HepG2 (cell line): ENCODE measurements at regions not wholly inside any gene's neighbourhood (a gene's known extent, or its start where the extent isn't known, plus 50 kb on each side); places are given as distances from the start of the nearest gene placed in this dataset.

Source experiments
- ARNT ChIP-seq: fragments of 450-650 bp; IDR thresholded peaks from 2 replicates; pipeline ENCODE4 v1.6.1; 2017
- ARNTL ChIP-seq: sonication (generic); formaldehyde crosslinking; IDR thresholded peaks from 2 replicates; pipeline ENCODE4 v1.4.0; 2020; ENCODE audit warnings: mild to moderate bottlenecking, missing genetic modification reagents
- BRCA1 ChIP-seq: sonication (generic); formaldehyde crosslinking; IDR thresholded peaks from 2 replicates; pipeline ENCODE4 v1.4.0; 2020; ENCODE audit warnings: missing genetic modification reagents
- FOSL2 ChIP-seq: sonication (generic); formaldehyde crosslinking; IDR thresholded peaks from 2 replicates; pipeline ENCODE4 v1.4.0; 2020; ENCODE audit warnings: missing genetic modification reagents
- NFYB ChIP-seq: sonication (generic); formaldehyde crosslinking; IDR thresholded peaks from 2 replicates; pipeline ENCODE4 v1.4.0; 2020; ENCODE audit warnings: missing genetic modification reagents
- PHF21A ChIP-seq: sonication (generic); formaldehyde crosslinking; IDR thresholded peaks from 2 replicates; pipeline ENCODE4 v1.5.0; 2020; ENCODE audit warnings: mild to moderate bottlenecking, missing genetic modification reagents
- SATB2 ChIP-seq: sonication (generic); formaldehyde crosslinking; IDR thresholded peaks from 2 replicates; pipeline ENCODE4 v1.5.0; 2020; ENCODE audit warnings: missing genetic modification reagents
- THAP11 ChIP-seq: IDR thresholded peaks from 2 replicates; pipeline ENCODE4 v1.6.1; 2016; ENCODE audit warnings: missing biosample characterization, missing genetic modification reagents
- YEATS4 ChIP-seq: sonication (generic); formaldehyde crosslinking; IDR thresholded peaks from 2 replicates; pipeline ENCODE4 v1.4.0; 2020; ENCODE audit warnings: missing genetic modification reagents, borderline replicate concordance
- ZBTB7A ChIP-seq: sonication (generic); formaldehyde crosslinking; IDR thresholded peaks from 2 replicates; pipeline ENCODE4 v1.8.0; 2022; ENCODE audit warnings: mild to moderate bottlenecking, missing genetic modification reagents
- ZNF225 ChIP-seq: sonication (generic); formaldehyde crosslinking; IDR thresholded peaks from 2 replicates; pipeline ENCODE4 v1.4.0; 2020; ENCODE audit warnings: mild to moderate bottlenecking, missing genetic modification reagents
- ZNF337 ChIP-seq: sonication (generic); formaldehyde crosslinking; IDR thresholded peaks from 2 replicates; pipeline ENCODE4 v1.5.1; 2020; ENCODE audit warnings: missing genetic modification reagents, low read depth, mild to moderate bottlenecking, borderline replicate concordance
- ZNF672 ChIP-seq: sonication (generic); formaldehyde crosslinking; IDR thresholded peaks from 2 replicates; pipeline ENCODE4 v1.8.1; 2022; ENCODE audit warnings: missing genetic modification reagents
- ZNF709 ChIP-seq: sonication (generic); formaldehyde crosslinking; IDR thresholded peaks from 2 replicates; pipeline ENCODE4 v1.5.0; 2020; ENCODE audit warnings: mild to moderate bottlenecking, missing genetic modification reagents
- ZNF850 ChIP-seq: sonication (generic); formaldehyde crosslinking; conservative IDR thresholded peaks from 2 replicates; pipeline ENCODE4 v1.9.0; 2021; ENCODE audit warnings: mild to moderate bottlenecking, missing genetic modification reagents
- ZNF883 ChIP-seq: sonication (generic); formaldehyde crosslinking; IDR thresholded peaks from 2 replicates; pipeline ENCODE4 v1.5.1; 2020; ENCODE audit warnings: mild to moderate bottlenecking, missing genetic modification reagents; ENCODE audit errors: not compliant biosample characterization
- TF ChIP-seq, protein P1 (sequence below): sonication (generic); formaldehyde crosslinking; IDR thresholded peaks from 2 replicates; pipeline ENCODE4 v1.5.1; 2020; ENCODE audit warnings: missing genetic modification reagents, mild to moderate bottlenecking, borderline replicate concordance
- TF ChIP-seq, protein P2 (sequence below): sonication (generic); formaldehyde crosslinking; IDR thresholded peaks from 2 replicates; pipeline ENCODE4 v1.4.0; 2020; ENCODE audit warnings: missing genetic modification reagents
- TF ChIP-seq, protein P3 (sequence below): sonication (generic); formaldehyde crosslinking; IDR thresholded peaks from 2 replicates; pipeline ENCODE4 v1.5.1; 2020; ENCODE audit warnings: missing genetic modification reagents, mild to moderate bottlenecking, borderline replicate concordance
- TF ChIP-seq, protein P4 (sequence below): conservative IDR thresholded peaks from 2 replicates; pipeline ENCODE4 v1.6.1; 2018; ENCODE audit warnings: missing genetic modification reagents

DNA sequence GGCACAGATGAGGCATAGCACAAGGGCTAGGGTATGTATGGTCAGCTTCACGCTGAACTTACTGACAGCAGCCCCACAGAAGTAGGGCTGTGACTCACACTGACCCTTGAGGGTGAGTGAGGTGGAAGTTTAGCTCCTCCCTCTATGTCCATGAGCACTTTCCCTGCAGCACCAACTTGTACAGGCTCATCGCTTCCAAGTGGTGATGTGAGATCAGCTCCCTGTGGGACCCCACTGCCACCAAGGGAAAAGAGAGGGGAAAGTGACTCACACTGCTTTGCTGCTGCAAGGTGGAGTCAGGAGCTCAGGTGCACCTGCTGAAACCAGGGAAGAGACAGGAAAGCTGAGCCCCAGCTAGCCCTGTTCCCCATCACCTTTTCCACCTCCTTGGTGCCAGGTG, 91.5 kb downstream of the TEX51 start (continued):
- TF ChIP-seq, protein P1, sequence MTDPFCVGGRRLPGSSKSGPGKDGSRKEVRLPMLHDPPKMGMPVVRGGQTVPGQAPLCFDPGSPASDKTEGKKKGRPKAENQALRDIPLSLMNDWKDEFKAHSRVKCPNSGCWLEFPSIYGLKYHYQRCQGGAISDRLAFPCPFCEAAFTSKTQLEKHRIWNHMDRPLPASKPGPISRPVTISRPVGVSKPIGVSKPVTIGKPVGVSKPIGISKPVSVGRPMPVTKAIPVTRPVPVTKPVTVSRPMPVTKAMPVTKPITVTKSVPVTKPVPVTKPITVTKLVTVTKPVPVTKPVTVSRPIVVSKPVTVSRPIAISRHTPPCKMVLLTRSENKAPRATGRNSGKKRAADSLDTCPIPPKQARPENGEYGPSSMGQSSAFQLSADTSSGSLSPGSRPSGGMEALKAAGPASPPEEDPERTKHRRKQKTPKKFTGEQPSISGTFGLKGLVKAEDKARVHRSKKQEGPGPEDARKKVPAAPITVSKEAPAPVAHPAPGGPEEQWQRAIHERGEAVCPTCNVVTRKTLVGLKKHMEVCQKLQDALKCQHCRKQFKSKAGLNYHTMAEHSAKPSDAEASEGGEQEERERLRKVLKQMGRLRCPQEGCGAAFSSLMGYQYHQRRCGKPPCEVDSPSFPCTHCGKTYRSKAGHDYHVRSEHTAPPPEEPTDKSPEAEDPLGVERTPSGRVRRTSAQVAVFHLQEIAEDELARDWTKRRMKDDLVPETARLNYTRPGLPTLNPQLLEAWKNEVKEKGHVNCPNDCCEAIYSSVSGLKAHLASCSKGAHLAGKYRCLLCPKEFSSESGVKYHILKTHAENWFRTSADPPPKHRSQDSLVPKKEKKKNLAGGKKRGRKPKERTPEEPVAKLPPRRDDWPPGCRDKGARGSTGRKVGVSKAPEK: no peak; the same call in 1 of the 2 replicates
- TF ChIP-seq ZNF709 (CRISPR knock-in tag) (peak; percentile 46; the same call in 1 of the 2 replicates), ZNF883 (CRISPR knock-in tag) (peak; percentile 67), FOSL2 (CRISPR knock-in tag) (peak; percentile 82), SATB2 (CRISPR knock-in tag) (no peak), ARNT (no peak), ZNF850 (CRISPR knock-in tag) (no peak), ZNF337 (CRISPR knock-in tag) (0 out of 2 replicates have a peak, but pooled peaks have one; percentile 65), YEATS4 (CRISPR knock-in tag) (no peak), PHF21A (CRISPR knock-in tag) (no peak), NFYB (CRISPR knock-in tag) (no peak), ARNTL (no peak), ZNF672 (CRISPR knock-in tag) (no peak), ZBTB7A (CRISPR knock-in tag) (no peak), THAP11 (no peak), BRCA1 (CRISPR knock-in tag) (no peak), ZNF225 (CRISPR knock-in tag) (no peak)
- TF ChIP-seq, protein P2, sequence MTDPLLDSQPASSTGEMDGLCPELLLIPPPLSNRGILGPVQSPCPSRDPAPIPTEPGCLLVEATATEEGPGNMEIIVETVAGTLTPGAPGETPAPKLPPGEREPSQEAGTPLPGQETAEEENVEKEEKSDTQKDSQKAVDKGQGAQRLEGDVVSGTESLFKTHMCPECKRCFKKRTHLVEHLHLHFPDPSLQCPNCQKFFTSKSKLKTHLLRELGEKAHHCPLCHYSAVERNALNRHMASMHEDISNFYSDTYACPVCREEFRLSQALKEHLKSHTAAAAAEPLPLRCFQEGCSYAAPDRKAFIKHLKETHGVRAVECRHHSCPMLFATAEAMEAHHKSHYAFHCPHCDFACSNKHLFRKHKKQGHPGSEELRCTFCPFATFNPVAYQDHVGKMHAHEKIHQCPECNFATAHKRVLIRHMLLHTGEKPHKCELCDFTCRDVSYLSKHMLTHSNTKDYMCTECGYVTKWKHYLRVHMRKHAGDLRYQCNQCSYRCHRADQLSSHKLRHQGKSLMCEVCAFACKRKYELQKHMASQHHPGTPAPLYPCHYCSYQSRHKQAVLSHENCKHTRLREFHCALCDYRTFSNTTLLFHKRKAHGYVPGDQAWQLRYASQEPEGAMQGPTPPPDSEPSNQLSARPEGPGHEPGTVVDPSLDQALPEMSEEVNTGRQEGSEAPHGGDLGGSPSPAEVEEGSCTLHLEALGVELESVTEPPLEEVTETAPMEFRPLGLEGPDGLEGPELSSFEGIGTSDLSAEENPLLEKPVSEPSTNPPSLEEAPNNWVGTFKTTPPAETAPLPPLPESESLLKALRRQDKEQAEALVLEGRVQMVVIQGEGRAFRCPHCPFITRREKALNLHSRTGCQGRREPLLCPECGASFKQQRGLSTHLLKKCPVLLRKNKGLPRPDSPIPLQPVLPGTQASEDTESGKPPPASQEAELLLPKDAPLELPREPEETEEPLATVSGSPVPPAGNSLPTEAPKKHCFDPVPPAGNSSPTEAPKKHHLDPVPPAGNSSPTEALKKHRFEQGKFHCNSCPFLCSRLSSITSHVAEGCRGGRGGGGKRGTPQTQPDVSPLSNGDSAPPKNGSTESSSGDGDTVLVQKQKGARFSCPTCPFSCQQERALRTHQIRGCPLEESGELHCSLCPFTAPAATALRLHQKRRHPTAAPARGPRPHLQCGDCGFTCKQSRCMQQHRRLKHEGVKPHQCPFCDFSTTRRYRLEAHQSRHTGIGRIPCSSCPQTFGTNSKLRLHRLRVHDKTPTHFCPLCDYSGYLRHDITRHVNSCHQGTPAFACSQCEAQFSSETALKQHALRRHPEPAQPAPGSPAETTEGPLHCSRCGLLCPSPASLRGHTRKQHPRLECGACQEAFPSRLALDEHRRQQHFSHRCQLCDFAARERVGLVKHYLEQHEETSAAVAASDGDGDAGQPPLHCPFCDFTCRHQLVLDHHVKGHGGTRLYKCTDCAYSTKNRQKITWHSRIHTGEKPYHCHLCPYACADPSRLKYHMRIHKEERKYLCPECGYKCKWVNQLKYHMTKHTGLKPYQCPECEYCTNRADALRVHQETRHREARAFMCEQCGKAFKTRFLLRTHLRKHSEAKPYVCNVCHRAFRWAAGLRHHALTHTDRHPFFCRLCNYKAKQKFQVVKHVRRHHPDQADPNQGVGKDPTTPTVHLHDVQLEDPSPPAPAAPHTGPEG (CRISPR knock-in tag): no peak
- TF ChIP-seq, protein P3, sequence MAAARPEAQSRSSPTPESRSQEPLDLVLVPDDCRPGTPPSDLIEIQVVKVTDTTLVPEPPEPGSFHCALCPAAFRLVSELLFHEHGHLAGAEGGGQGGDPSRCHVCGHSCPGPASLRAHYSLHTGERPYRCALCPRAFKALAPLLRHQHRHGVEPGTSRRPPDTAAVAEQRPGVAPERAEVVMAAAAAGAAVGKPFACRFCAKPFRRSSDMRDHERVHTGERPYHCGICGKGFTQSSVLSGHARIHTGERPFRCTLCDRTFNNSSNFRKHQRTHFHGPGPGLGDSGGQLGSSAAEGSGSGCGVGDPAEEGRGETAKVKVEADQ: 0 out of 2 replicates have a peak, but pooled peaks have one; percentile 52
- TF ChIP-seq, protein P4, sequence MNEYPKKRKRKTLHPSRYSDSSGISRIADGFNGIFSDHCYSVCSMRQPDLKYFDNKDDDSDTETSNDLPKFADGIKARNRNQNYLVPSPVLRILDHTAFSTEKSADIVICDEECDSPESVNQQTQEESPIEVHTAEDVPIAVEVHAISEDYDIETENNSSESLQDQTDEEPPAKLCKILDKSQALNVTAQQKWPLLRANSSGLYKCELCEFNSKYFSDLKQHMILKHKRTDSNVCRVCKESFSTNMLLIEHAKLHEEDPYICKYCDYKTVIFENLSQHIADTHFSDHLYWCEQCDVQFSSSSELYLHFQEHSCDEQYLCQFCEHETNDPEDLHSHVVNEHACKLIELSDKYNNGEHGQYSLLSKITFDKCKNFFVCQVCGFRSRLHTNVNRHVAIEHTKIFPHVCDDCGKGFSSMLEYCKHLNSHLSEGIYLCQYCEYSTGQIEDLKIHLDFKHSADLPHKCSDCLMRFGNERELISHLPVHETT: no peak
